Esophagus mucosa (tissue), 1 donor: ENCODE measurements at regions not wholly inside any gene's neighbourhood (a gene's known extent, or its start where the extent isn't known, plus 50 kb on each side); places are given as distances from the start of the nearest gene placed in this dataset.

Source experiments
- ATAC-seq: fragments of 200-7000 bp; cut with Tn5 transposase; one replicate; pipeline ENCODE4 v1.9.1; 2020
- donor health status: DM: yes; HTN: yes; CAD: no.

DNA sequence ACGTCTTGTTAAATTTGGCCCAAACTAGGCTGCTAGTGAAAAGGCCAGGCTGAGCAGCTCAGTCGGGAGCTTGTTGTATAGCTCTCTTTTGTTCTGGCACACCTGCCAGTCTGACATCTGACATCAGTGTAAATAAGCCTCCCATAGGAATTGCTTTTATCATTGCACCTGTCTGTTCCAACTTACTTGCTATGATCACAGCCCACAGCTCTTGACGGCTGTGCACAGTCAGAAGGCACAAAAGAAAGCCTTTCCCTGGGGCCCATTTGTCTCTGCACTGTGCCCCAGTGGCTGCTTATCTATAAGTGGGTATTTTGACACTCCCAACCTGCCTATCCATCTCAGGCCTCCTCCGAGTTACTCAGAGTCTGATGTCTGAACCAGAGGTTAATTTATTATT lies 324.5 kb downstream of the NUAK1 start:
- no peak for ATAC-seq

GRCh38 chr12:105819549-105819948 lies 319.2 kb downstream of the NUAK1 start:
- ATAC-seq = no peak

- ATAC-seq = no peak
Observed at GRCh38 chr12:105820429-105821125, 318.2 kb downstream of the NUAK1 start.

GRCh38 chr12:105822131-105823105 lies 316.3 kb downstream of the NUAK1 start:
- no peak for ATAC-seq

- no peak for ATAC-seq
Observed at GRCh38 chr12:105823810-105824209, 314.9 kb downstream of the NUAK1 start.

DNA sequence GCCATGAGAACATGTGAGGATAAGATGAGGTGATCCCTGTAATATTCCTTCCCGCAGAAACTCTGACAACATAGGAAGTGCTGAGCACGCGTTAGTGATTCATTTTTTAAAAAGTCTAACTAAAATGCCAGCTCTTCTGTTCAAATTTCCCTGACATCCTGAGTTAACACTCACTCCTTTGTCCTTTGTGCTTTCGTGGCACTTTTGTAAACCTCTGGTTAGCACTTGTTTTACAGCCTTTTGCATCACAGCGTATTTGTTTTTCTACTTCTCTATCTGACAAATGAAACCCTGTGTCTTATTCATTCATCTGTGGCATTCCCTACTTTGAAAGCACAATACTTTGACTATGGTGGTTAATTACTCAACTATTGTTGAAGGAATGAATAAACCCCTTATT lies 313.6 kb downstream of the NUAK1 start:
- no peak for ATAC-seq

DNA sequence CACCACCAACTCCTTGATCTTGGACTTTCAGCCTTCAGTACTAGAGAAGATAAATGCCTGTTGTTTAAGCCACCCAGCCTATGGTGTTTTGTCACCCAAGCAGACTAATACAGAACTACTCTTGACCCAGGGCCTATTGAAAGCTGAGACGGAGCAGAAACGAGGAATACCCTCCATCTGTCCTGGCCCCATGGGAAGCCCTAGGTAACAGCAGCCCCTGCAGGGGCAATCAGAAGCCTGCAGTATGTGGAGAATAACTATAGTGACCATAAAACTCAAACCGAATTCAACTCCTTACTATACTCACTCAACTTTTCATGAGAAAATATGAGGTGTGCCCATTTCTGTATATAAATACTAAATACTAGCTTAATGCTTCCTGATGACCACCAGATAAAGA lies 307.4 kb downstream of the NUAK1 start:
- no peak for ATAC-seq

GRCh38 chr12:105832021-105832420 lies 306.7 kb downstream of the NUAK1 start:
- ATAC-seq = no peak

DNA sequence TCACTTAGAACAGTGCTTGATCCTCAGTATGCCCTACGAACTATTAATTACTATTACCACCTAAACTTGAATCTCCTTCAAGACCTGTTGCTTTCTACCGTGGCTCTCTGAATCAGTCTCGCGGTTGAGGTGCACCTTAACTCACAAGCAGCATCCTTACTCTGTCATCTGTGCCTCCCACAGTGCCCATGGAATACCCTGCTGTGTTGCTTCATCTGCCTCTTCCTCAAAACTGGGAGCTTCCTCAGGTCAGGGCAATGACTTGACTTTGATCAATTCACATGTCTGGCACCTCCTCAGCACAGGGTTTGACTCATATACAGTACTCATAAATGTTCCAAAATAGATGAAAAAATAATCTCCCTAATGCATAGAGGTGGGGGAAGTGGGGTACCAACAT lies 305.9 kb downstream of the NUAK1 start:
- ATAC-seq = no peak

- no peak for ATAC-seq
Observed at GRCh38 chr12:105834496-105834895, 304.3 kb downstream of the NUAK1 start.

GRCh38 chr12:105835580-105836241 lies 303.0 kb downstream of the NUAK1 start:
- ATAC-seq = no peak

DNA sequence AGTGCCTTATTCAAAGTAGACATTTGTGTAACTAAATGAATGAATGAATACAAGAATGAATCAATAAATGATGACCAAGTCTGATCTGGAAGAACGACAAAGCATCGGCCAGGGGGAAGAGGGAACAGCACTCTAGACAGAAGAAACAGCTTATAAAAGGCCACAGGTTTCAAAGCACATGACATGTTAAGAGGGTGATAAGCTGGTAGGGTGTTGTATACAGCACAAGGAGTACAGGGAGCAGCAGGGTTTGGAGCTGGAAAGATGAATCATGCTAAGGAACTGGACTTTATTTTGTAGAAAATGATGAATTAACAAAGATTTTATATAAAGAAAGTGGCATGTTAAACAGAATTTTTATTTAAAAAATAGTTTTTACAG lies 302.5 kb downstream of the NUAK1 start:
- no peak for ATAC-seq

DNA sequence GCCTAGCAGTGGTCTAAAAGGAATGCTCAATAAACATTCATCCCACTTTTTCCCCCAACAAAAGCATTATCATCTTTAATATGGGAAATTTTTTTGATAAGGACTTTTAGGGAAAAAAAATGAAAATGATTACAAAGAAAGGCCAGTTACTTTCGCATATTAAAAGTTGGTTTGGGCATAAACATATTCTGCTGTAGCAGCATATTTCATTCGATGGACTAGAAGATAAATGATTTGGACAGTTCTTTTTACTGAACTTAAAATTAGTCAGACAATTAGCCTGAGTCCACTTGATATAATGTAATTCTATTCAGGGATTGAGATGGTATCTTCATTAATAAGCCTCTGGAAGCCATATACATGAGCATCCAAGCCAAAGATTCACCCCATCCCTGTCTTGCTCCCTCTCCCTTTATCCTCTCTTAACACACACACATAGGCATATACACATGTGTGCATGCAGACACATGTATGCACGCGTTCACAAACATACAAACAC lies 299.1 kb downstream of the NUAK1 start:
- no peak for ATAC-seq

DNA sequence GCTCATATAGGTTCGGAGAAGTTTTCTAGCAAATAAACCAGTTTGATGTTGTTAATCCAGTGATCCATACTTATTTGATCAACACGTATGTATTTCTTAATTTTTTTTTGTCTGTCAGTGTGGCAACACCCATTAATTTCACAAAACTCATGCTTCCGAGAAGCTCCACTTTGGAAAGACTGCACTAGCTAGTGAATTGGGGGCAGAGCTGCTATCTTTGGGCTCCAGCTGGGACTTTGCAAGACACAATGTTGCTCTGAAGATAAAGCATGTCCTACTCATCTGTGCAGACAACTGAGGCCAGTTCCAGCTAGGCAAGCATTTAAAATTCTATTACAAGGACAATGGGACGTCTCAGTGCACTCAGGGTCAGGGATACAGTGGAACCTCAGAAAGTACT lies 298.4 kb downstream of the NUAK1 start:
- no peak for ATAC-seq

DNA sequence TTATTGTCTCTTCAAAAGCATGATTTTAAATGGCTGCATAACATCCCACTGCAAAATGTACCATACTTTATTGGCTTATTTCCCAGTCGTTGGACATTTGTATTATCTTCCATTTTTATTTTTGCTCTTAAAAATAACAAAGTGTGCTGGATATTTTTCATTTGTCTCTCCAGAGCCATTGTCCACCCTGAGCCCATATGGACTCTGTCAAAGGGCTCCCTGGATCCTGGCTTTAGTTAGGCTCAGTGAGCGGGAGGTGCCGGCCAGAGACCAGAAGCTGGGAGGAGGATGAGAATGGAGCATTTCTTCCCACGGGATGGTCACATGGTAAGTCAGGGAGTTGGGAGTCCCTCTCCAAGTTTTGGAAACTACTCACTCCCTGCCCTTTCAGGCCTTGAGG lies 296.9 kb downstream of the NUAK1 start:
- no peak for ATAC-seq

DNA sequence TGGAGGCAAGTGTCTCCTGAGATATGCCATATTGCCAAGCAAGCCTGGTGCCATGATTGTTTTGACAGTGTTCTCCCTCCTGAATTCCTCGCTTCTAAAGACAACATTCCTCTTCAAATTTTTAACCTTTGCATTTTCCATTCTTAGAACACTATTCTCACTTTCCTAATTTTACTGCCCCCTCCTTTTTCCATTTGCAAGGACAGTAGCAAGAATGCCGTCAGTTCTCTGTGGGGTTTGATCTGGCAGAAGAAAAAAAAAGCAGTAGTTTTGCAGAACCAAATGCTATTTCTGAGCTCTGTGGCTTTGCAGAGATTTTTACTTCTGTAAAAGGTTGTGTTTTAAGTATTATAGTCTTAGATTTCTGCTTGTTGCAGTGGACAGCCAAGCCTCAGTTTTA lies 295.2 kb downstream of the NUAK1 start:
- ATAC-seq = no peak

- no peak for ATAC-seq
Observed at GRCh38 chr12:105843986-105844760, 294.6 kb downstream of the NUAK1 start.

GRCh38 chr12:105846331-105846730 lies 292.4 kb downstream of the NUAK1 start:
- no peak for ATAC-seq

DNA sequence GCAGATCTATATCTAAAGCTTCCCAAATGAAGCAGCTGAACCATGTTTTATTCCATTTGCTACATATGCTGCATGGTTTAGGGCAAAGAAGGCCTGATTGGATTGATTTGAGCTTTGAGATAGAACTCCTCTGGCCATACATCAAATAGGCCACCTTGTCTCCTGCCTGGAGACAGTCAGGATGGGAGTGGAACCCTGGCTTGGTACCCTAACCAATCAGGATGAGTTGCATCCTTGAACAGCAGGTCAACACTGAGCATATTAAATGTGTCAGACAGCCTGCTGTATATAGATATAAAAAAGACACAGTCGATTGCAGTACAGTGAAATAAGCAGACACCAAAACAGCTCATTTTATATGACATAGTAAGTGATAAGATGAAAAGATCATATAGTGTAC lies 291.7 kb downstream of the NUAK1 start:
- no peak for ATAC-seq

DNA sequence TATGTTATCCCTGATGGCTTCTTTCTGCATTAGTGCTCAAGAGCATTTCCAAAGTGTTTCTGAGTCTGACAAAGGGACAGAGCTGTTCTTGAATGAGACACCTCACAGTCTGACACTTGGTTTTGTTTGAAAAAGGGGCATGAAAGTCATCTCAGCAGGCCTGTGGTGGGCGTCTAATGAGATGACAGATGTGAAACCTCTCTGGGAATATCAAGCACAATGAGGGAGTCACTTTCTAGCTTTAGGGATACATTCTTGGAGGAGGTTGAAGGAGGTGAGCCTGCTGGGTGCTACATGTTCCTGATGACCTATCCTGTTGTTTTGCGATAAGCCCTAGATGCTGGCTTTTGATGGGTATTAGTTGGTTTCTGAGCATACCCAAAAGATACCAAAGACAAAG lies 290.5 kb downstream of the NUAK1 start:
- ATAC-seq = no peak

- ATAC-seq = no peak
Observed at GRCh38 chr12:105850103-105850968, 288.4 kb downstream of the NUAK1 start.
